Mammary epithelial cell (primary cell): ENCODE measurements at regions not wholly inside any gene's neighbourhood (a gene's known extent, or its start where the extent isn't known, plus 50 kb on each side); places are given as distances from the start of the nearest gene placed in this dataset.

Source experiments
- CTCF ChIP-seq, 2 donors: IDR thresholded peaks in 1 of 2; conservative IDR thresholded peaks in 1 of 2; 2 replicates each; pipeline ENCODE4 v1.5.1; 2011 to 2012; ENCODE audit warnings: inconsistent platforms in 2 of 2, low read length in 2 of 2, mild to moderate bottlenecking in 2 of 2, control low read depth in 1 of 2, low read depth in 1 of 2; ENCODE audit not compliant: insufficient read depth in 1 of 2; ENCODE audit errors: extremely low read depth in 1 of 2
- EZH2 ChIP-seq: IDR thresholded peaks from 2 replicates; pipeline ENCODE4 v1.6.1; 2012; ENCODE audit warnings: low read length, inconsistent platforms, borderline replicate concordance

GRCh38 chr5:40098313-40098712, 581.4 kb upstream of the PTGER4 start:
- TF ChIP-seq CTCF (conservative IDR thresholded peaks at IDR 0.05 in 1 of 2, IDR thresholded peaks at IDR 0.05 in 1 of 2; ENCODE audit: extremely low read depth in 1 of 2, insufficient read depth in 1 of 2, low read depth in 1 of 2, low read length in 2 of 2) (no peak), EZH2 (no peak)
